SJCRH30 (cell line): ENCODE measurements at regions not wholly inside any gene's neighbourhood (a gene's known extent, or its start where the extent isn't known, plus 50 kb on each side); places are given as distances from the start of the nearest gene placed in this dataset.
A peak's percentile ranks its signal among the peaks of the same experiment; 100 is the strongest.
"Not testable (repeated sequence)": the region's sequence is repeated elsewhere in the genome, so short reads cannot be mapped to it uniquely, and the experiment has no call there.

Experiments used
- DNase-seq, 2 experiments: peaks; one replicate each; pipeline ENCODE4 v3.0.0-alpha.2; 2015 to 2020
- H3K27ac ChIP-seq: fragments of 250-450 bp; sonication (Bioruptor Pico); 2 replicates; pipeline ENCODE4 v1.5.1; 2020; ENCODE audit warnings: mild to moderate bottlenecking, moderate library complexity
- H3K27me3 ChIP-seq: fragments of 250-450 bp; sonication (Bioruptor Pico); 2 replicates; pipeline ENCODE4 v1.5.1; 2020; ENCODE audit warnings: mild to moderate bottlenecking, moderate library complexity
- H3K36me3 ChIP-seq: fragments of 250-450 bp; sonication (Bioruptor Pico); 2 replicates; pipeline ENCODE4 v1.5.1; 2020; ENCODE audit warnings: mild to moderate bottlenecking, moderate library complexity
- H3K4me1 ChIP-seq: fragments of 250-450 bp; sonication (Bioruptor Pico); 2 replicates; pipeline ENCODE4 v1.5.1; 2020; ENCODE audit warnings: mild to moderate bottlenecking, moderate library complexity
- H3K4me3 ChIP-seq: fragments of 250-450 bp; sonication (Bioruptor Pico); 2 replicates; pipeline ENCODE4 v1.5.1; 2020; ENCODE audit warnings: mild to moderate bottlenecking, moderate library complexity
- H3K9me3 ChIP-seq: fragments of 250-450 bp; sonication (Bioruptor Pico); replicated peaks from 2 replicates; pipeline ENCODE4 v1.5.1; 2020; ENCODE audit warnings: mild to moderate bottlenecking, moderate library complexity

DNA sequence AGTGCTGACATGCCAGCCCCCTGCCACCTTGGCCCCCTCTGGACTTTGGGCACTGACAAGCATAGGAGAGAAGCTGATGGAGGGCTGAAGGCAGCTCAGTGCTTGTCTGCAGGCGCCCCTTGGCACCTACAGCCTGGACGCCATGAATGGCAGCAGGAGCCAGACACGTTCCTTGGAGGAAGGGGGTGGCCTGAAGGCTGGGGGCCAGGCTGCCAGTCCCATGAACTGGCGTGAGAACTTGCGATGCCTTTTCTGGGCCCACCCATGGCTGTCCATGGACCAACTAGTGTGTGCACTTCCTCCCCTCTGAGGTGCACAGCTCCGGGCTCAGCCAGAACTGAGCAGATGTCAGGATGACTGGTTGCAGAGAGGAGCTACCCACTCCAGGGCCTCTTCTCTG is 99.0 kb upstream of the RANBP6 start:
- no peaks in the 10 kb centered on the region for H3K9me3 ChIP-seq
- H3K36me3 ChIP-seq: no peaks in the 10 kb centered on the region
- H3K4me1 ChIP-seq: peaks cover 12% of the 10 kb centered on the region
- no peak overlapping the region for H3K27ac ChIP-seq
- H3K4me3 ChIP-seq: no peak overlapping the region
- DNase-seq: no peak
- H3K27me3 ChIP-seq: no peaks in the 10 kb centered on the region

GRCh38 chr9:6113819-6114218 is 98.4 kb upstream of the RANBP6 start:
- H3K9me3 ChIP-seq: no peaks in the 10 kb centered on the region
- no peaks in the 10 kb centered on the region for H3K27me3 ChIP-seq
- peaks cover 13% of the 10 kb centered on the region for H3K4me1 ChIP-seq
- no peaks in the 10 kb centered on the region for H3K36me3 ChIP-seq
- H3K4me3 ChIP-seq: no peak overlapping the region
- H3K27ac ChIP-seq: no peak overlapping the region
- DNase-seq: no peak

DNA sequence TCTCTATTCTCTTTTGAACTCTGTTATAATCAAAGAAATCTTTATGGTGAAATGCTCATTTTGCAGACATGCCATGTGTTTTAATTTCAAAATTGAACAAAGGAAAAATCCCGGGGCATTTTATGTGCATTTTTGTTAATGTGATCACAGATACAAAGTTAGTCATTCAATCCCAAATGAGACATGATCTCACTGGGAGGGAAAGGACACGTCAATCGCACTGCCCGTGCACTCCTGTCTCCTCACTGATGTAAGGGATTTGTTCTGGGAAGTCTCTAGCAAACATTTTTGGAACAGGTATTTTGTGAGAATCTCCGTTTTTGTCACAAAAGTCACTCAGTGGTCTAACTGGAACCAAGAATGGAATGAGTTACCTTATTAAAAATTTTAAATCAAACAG is 97.9 kb upstream of the RANBP6 start:
- H3K27me3 ChIP-seq: no peaks in the 10 kb centered on the region
- H3K4me3 ChIP-seq: no peak overlapping the region
- H3K4me1 ChIP-seq: peaks cover 13% of the 10 kb centered on the region
- H3K9me3 ChIP-seq: no peaks in the 10 kb centered on the region
- no peak overlapping the region for H3K27ac ChIP-seq
- H3K36me3 ChIP-seq: no peaks in the 10 kb centered on the region
- no peak for DNase-seq

DNA sequence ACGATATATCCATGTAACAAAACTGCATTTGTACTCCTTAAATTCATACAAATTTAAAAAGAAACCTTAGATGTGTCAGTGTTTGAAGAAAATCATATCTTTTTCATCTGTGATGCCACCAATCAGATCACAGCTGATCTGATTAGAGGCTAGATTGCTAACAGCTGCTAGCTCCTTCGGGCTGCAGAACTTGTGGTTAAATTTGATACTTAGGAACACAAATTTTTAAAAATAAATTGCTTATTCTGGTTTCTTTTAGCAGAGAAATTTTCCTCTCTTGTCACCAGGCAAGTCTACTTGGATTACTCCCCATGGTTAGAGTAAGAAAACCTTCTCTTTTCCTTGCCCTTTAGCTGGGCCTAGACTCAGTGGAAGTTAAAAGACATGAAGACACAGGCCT is 94.6 kb upstream of the RANBP6 start:
- DNase-seq: peak in 1 of 2 experiments; percentile 29

GRCh38 chr9:6109571-6109970 is 94.1 kb upstream of the RANBP6 start:
- H3K4me1 ChIP-seq: peaks cover 13% of the 10 kb centered on the region
- H3K27me3 ChIP-seq: no peaks in the 10 kb centered on the region
- no peak for DNase-seq
- no peaks in the 10 kb centered on the region for H3K9me3 ChIP-seq
- H3K36me3 ChIP-seq: no peaks in the 10 kb centered on the region
- no peak overlapping the region for H3K4me3 ChIP-seq
- no peak overlapping the region for H3K27ac ChIP-seq

More for the DNA sequence above, 94.6 kb upstream of the RANBP6 start:
- Histone ChIP-seq H3K9me3 (no peaks in the 10 kb centered on the region), H3K4me3 (no peak overlapping the region), H3K36me3 (no peaks in the 10 kb centered on the region), H3K4me1 (peaks cover 13% of the 10 kb centered on the region), H3K27ac (no peak overlapping the region), H3K27me3 (no peaks in the 10 kb centered on the region)

- no peak overlapping the region for H3K27ac ChIP-seq
- DNase-seq: peak; percentile 4 to 34
- no peak overlapping the region for H3K4me3 ChIP-seq
Measured at GRCh38 chr9:6106711-6107339, 91.4 kb upstream of the RANBP6 start.

GRCh38 chr9:6105738-6106137 is 90.3 kb upstream of the RANBP6 start:
- H3K4me1 ChIP-seq: peaks cover 13% of the 10 kb centered on the region
- no peak overlapping the region for H3K27ac ChIP-seq
- H3K4me3 ChIP-seq: no peak overlapping the region
- H3K36me3 ChIP-seq: no peaks in the 10 kb centered on the region
- H3K9me3 ChIP-seq: no peaks in the 10 kb centered on the region
- H3K27me3 ChIP-seq: no peaks in the 10 kb centered on the region
- no peak for DNase-seq

More at GRCh38 chr9:6106711-6107339, 91.4 kb upstream of the RANBP6 start:
- peaks cover 13% of the 10 kb centered on the region for H3K4me1 ChIP-seq
- H3K27me3 ChIP-seq: no peaks in the 10 kb centered on the region
- no peaks in the 10 kb centered on the region for H3K36me3 ChIP-seq
- no peaks in the 10 kb centered on the region for H3K9me3 ChIP-seq

DNA sequence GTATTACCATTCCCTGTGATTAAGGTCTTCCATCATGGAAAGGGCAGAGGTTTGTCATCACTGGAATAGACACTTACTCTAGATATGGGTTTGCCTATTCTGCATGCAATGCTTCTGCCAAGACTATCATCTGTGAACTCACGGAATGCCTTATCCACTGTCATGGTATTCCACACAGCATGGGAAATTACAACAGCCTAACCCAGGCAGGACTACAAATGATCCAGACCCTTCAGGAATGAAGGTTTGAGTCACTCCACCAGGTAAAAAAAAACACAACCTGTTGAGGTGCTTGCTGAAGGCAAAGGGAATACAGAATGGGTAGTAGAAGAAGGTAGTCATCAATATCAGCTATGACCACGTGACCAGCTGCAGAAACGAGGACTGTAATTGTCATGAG is 89.0 kb upstream of the RANBP6 start:
- not testable (repeated sequence) for H3K9me3 ChIP-seq, H3K36me3 ChIP-seq, H3K27ac ChIP-seq, H3K4me1 ChIP-seq, H3K27me3 ChIP-seq, DNase-seq, H3K4me3 ChIP-seq

DNA sequence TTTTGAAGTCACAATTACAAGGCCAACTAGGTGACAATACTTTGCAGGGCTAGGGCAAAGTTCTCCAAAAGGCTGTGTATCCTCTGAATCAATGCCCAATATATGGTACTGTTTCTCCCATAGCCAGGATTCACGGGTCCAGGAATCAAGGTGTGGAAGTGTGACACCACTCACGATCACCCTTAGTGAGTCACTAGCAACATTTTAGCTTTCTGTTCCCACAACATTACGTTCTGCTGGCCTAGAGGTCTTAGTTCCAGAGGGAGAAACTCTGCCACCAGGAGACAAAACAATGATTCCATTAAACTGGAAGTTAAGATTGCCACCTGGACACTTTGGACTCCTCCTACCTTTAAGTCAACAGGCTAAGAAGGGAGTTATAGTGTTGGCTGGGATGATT is 88.5 kb upstream of the RANBP6 start:
- not testable (repeated sequence) for DNase-seq, H3K4me3 ChIP-seq, H3K4me1 ChIP-seq, H3K36me3 ChIP-seq, H3K9me3 ChIP-seq, H3K27me3 ChIP-seq, H3K27ac ChIP-seq

GRCh38 chr9:6102336-6102987 is 87.0 kb upstream of the RANBP6 start:
- H3K9me3 ChIP-seq, DNase-seq, H3K27ac ChIP-seq, H3K4me1 ChIP-seq, H3K4me3 ChIP-seq, H3K36me3 ChIP-seq, H3K27me3 ChIP-seq: not testable (repeated sequence)

- H3K27ac ChIP-seq, H3K27me3 ChIP-seq, H3K9me3 ChIP-seq, H3K36me3 ChIP-seq, DNase-seq, H3K4me1 ChIP-seq, H3K4me3 ChIP-seq: not testable (repeated sequence)
Measured at GRCh38 chr9:6101725-6102124, 86.3 kb upstream of the RANBP6 start.

DNA sequence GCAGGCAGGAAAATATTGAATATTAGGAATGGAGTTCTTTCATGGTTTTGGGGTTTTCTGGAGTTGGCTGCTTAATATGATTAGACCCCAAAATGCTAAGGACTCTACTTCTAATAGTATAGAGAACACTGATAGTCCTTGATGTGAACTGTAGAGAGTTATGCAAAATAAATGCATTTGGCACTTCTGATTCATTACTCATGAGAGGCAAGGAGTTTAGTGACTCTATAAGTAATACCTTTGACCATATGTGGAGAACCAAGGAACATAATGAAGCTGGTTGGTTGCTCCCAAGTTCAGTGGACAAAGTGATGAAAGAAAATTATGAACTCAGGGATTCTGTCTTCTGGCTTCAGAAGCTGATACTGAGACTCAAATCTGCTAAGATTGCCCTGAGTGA is 83.9 kb upstream of the RANBP6 start:
- not testable (repeated sequence) for H3K4me1 ChIP-seq, H3K4me3 ChIP-seq, H3K27me3 ChIP-seq, DNase-seq, H3K9me3 ChIP-seq, H3K27ac ChIP-seq, H3K36me3 ChIP-seq

DNA sequence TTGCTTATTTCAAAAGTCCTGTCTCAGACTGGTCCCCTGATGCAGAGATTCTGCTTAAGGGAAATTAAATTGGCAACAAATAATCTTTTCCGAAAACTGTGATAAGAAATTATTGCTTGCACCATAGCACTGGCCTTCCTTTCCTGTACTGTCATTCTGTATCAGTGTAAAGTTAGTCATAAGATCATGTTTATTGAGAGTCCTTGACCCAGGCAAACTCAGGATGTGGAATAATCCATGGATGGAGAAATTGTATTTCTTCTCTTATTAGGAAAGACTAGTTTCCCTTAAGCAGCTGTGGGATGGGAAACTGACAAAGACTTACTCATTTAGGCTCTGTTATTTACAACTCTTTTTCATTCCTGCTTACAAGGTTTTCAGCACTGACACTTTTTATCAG is 83.0 kb upstream of the RANBP6 start:
- no peak overlapping the region for H3K27ac ChIP-seq
- DNase-seq: no peak
- H3K36me3 ChIP-seq: no peaks in the 10 kb centered on the region
- no peaks in the 10 kb centered on the region for H3K9me3 ChIP-seq
- H3K4me3 ChIP-seq: no peak overlapping the region
- no peaks in the 10 kb centered on the region for H3K27me3 ChIP-seq
- no peaks in the 10 kb centered on the region for H3K4me1 ChIP-seq

- H3K9me3 ChIP-seq: no peaks in the 10 kb centered on the region
- DNase-seq: no peak
- no peak overlapping the region for H3K27ac ChIP-seq
- no peaks in the 10 kb centered on the region for H3K4me1 ChIP-seq
- H3K36me3 ChIP-seq: no peaks in the 10 kb centered on the region
- no peaks in the 10 kb centered on the region for H3K27me3 ChIP-seq
- H3K4me3 ChIP-seq: no peak overlapping the region
Measured at GRCh38 chr9:6096821-6097220, 81.4 kb upstream of the RANBP6 start.

- Histone ChIP-seq H3K9me3 (no peaks in the 10 kb centered on the region), H3K36me3 (no peaks in the 10 kb centered on the region), H3K4me3 (no peak overlapping the region), H3K27me3 (no peaks in the 10 kb centered on the region), H3K27ac (no peak overlapping the region), H3K4me1 (no peaks in the 10 kb centered on the region)
- DNase-seq: no peak
Measured at GRCh38 chr9:6090277-6091210, 75.1 kb upstream of the RANBP6 start.
